Osteocyte (in vitro differentiated cells): ENCODE measurements at regions not wholly inside any gene's neighbourhood (a gene's known extent, or its start where the extent isn't known, plus 50 kb on each side); places are given as distances from the start of the nearest gene placed in this dataset.

Experiments used
- DNase-seq: peaks from one replicate; pipeline ENCODE4 v3.0.0; 2021; ENCODE audit warnings: mixed read lengths; ENCODE audit not compliant: unreplicated experiment; ENCODE audit errors: extremely low spot score
- H3K27ac Mint-ChIP-seq: one replicate; pipeline ENCODE4 v1.8.0; 2021; ENCODE audit warnings: mild to moderate bottlenecking, mixed read lengths; ENCODE audit not compliant: unreplicated experiment
- H3K27me3 Mint-ChIP-seq: one replicate; pipeline ENCODE4 v1.8.0; 2021; ENCODE audit warnings: mixed read lengths; ENCODE audit not compliant: unreplicated experiment
- H3K36me3 Mint-ChIP-seq: one replicate; pipeline ENCODE4 v1.8.0; 2021; ENCODE audit warnings: mixed read lengths; ENCODE audit not compliant: unreplicated experiment
- H3K4me1 Mint-ChIP-seq: one replicate; pipeline ENCODE4 v1.8.0; 2021; ENCODE audit warnings: mixed read lengths; ENCODE audit not compliant: unreplicated experiment
- H3K4me3 Mint-ChIP-seq: one replicate; pipeline ENCODE4 v1.8.0; 2021; ENCODE audit warnings: mild to moderate bottlenecking, moderate library complexity, mixed read lengths; ENCODE audit not compliant: unreplicated experiment
- H3K9me3 Mint-ChIP-seq: one replicate; pipeline ENCODE4 v1.8.0; 2021; ENCODE audit warnings: mixed read lengths; ENCODE audit not compliant: unreplicated experiment
- CTCF ChIP-seq: fragments of 200-600 bp; sonication (generic); IDR thresholded peaks from 2 replicates; pipeline ENCODE4 v1.5.0; 2021; ENCODE audit warnings: antibody characterized with exemption, mild to moderate bottlenecking, moderate library complexity

- no peak for DNase-seq
- H3K9me3 Mint-ChIP-seq = no peaks in the 10 kb centered on the region
- H3K4me3 Mint-ChIP-seq = no peak overlapping the region
- H3K27me3 Mint-ChIP-seq = peaks cover 2% of the 10 kb centered on the region
- H3K4me1 Mint-ChIP-seq = no peaks in the 10 kb centered on the region
- H3K36me3 Mint-ChIP-seq = no peaks in the 10 kb centered on the region
- no peak overlapping the region for H3K27ac Mint-ChIP-seq
- no peak for TF ChIP-seq CTCF
Measured at GRCh38 chr4:62475596-62475995, 1275.5 kb downstream of the ADGRL3 start.

DNA sequence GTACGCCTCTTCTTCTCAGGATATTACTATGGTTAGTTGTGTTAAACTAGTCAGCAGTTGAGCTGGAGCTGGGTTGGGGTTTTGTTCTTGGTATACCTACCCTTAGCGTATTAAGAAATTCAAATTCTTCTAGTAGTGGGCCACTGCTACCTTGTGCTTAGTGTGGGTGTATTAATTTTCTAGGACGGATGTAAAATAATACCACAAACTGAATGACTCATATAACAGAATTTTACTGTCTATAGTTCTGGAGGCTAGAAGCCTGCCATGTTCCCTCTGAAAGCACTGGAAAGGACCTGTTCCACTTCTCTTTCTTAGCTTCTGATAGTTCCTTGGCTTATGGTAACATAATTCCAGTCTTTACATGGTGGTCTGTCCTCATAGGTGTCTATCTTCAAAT lies 1274.7 kb downstream of the ADGRL3 start:
- TF ChIP-seq CTCF = no peak
- Mint-ChIP-seq H3K27ac (no peak overlapping the region), H3K4me1 (no peaks in the 10 kb centered on the region), H3K9me3 (no peaks in the 10 kb centered on the region), H3K4me3 (no peak overlapping the region), H3K36me3 (no peaks in the 10 kb centered on the region), H3K27me3 (peaks cover 2% of the 10 kb centered on the region)
- DNase-seq = no peak

GRCh38 chr4:62471021-62471420 lies 1270.9 kb downstream of the ADGRL3 start:
- no peak overlapping the region for H3K4me3 Mint-ChIP-seq
- H3K27me3 Mint-ChIP-seq = peaks cover 2% of the 10 kb centered on the region
- H3K36me3 Mint-ChIP-seq = no peaks in the 10 kb centered on the region
- TF ChIP-seq CTCF = no peak
- H3K27ac Mint-ChIP-seq = no peak overlapping the region
- no peaks in the 10 kb centered on the region for H3K4me1 Mint-ChIP-seq
- no peak for DNase-seq
- H3K9me3 Mint-ChIP-seq = no peaks in the 10 kb centered on the region

GRCh38 chr4:62470421-62470983 lies 1270.4 kb downstream of the ADGRL3 start:
- no peaks in the 10 kb centered on the region for H3K9me3 Mint-ChIP-seq
- no peak for TF ChIP-seq CTCF
- H3K27ac Mint-ChIP-seq = no peak overlapping the region
- no peaks in the 10 kb centered on the region for H3K4me1 Mint-ChIP-seq
- DNase-seq = no peak
- no peaks in the 10 kb centered on the region for H3K36me3 Mint-ChIP-seq
- peaks cover 2% of the 10 kb centered on the region for H3K27me3 Mint-ChIP-seq
- H3K4me3 Mint-ChIP-seq = no peak overlapping the region

GRCh38 chr4:62470020-62470419 lies 1269.9 kb downstream of the ADGRL3 start:
- Mint-ChIP-seq H3K27me3 (peaks cover 2% of the 10 kb centered on the region), H3K36me3 (no peaks in the 10 kb centered on the region), H3K4me3 (no peak overlapping the region), H3K4me1 (no peaks in the 10 kb centered on the region), H3K9me3 (no peaks in the 10 kb centered on the region), H3K27ac (no peak overlapping the region)
- TF ChIP-seq CTCF = no peak
- no peak for DNase-seq
